ENCODE measurements at regions not wholly inside any gene's neighbourhood (a gene's known extent, or its start where the extent isn't known, plus 50 kb on each side); places are given as distances from the start of the nearest gene placed in this dataset.

GRCh38 chr1:30104551-30104950, 618.8 kb downstream of the MATN1 start:
- TF ChIP-seq CTCF (IDR thresholded peaks at IDR 0.05; ENCODE audit: borderline replicate concordance, insufficient read depth, low read depth, low read length): no peak
- H3K4me3 ChIP-seq (ENCODE audit: low read depth, low read length): no peak overlapping the region

DNA sequence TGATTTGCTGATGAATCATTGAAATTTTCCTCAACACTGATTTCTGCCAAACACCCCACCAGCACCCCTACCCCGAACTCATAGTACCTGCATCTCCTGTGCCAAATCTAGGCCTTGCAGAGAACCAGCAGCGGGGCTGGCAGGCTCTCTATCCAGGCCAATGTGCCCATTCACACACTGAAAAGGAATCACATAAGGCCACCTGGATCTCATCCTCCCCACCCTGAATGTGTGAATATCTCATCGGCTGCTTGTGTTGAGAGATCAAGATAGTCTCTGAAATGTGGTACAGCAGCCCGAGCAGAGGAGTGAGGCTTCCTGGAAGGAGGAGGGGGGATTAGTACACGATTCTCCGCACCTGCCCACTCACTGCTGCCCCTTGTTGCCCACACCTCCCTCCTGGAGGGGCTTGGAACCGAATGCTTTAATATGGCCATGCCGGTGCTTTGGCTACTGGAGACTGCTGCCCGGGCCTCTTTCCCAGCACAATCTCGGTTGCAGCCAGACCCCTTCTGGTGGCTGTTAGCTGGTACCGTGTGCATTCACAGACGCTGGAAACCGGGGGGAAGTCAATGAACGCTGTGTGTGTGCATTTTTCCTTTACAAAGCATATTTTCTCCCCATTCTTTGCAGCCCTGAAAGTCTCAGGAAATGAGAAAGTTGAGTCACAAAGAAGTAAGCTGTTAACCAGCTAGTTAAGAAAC, 619.5 kb downstream of the MATN1 start:
- no peak overlapping the region for H3K4me3 ChIP-seq (ENCODE audit: low read depth, low read length)
- TF ChIP-seq CTCF (IDR thresholded peaks at IDR 0.05; ENCODE audit: borderline replicate concordance, insufficient read depth, low read depth, low read length): no peak

- TF ChIP-seq CTCF (IDR thresholded peaks at IDR 0.05; ENCODE audit: borderline replicate concordance, insufficient read depth, low read depth, low read length): no peak
- no peak overlapping the region for H3K4me3 ChIP-seq (ENCODE audit: low read depth, low read length)
Observed at GRCh38 chr1:30102605-30103004, 620.8 kb downstream of the MATN1 start.

DNA sequence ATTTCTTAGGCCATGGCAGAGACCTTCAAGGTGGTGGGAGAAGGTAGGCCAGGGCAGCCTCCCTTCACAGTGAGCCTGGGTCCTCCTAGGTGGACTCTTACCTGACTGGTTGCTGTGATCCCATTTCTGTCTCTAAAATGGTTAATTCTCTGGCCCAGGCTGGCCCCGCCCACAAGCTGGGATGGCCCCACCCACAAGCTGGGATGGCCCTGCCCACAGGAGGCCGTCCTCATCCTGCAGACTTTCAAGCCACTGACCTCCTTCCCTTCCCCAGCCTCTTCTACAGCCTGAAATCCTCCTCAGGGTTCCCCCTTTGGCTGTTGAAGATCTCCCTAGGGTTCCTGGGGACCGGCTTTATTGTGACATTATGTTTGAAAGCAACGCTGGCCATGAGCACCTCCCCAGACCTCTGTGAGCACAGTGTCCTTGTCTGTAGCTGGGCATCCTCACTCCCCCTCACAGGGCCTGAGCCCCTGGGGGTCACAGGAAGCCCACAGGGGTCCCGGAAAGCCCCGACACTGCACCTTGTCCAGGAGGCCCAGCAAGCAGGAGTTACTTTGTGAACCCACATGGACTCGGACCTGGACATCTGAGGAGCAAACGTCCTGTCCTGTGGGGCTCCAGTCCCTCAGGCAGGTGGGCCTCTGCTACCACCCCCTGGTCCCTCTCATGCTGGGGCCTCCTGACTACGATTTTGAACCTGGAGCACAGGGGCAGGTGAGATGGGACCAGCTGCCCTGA, 621.7 kb downstream of the MATN1 start:
- no peak overlapping the region for H3K4me3 ChIP-seq (ENCODE audit: low read depth, low read length)
- TF ChIP-seq CTCF (IDR thresholded peaks at IDR 0.05; ENCODE audit: borderline replicate concordance, insufficient read depth, low read depth, low read length): no peak

DNA sequence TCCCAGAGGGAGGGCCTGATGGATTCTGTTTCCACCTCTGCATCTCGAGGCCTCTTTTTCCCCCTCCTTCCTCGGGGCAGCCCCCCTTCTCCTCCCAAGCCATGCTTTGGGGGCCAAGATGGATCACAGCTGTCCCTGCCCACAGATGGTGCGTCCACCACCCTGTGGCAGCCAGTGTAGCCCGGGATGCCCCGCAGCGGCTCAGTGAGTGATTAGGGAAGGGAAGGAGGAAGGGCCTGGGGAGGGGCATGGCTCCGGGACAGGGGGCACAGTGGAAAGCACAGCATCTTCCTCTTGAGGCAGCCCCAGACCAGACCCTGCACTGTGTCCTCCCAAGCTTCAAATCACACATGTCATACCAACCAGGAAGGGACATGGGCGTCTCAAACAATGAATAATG, 622.4 kb downstream of the MATN1 start:
- no peak overlapping the region for H3K4me3 ChIP-seq (ENCODE audit: low read depth, low read length)
- no peak for TF ChIP-seq CTCF (IDR thresholded peaks at IDR 0.05; ENCODE audit: borderline replicate concordance, insufficient read depth, low read depth, low read length)

DNA sequence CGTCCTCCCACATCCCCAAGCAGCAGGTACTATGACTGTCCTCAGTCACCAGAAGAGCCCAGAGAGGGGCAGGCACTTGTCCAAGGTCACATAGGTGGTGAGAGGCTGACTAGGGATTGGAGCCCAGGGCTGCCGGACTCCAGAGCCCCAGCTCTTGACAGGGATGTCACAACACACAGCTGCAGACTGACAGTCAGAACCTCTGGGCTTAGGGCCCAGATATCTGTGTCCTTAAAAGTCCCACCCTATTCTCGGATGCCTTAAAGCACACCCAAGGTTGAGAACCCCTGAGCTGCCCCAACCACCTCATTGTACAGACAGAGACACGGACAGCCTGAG, 622.9 kb downstream of the MATN1 start:
- TF ChIP-seq CTCF (IDR thresholded peaks at IDR 0.05; ENCODE audit: borderline replicate concordance, insufficient read depth, low read depth, low read length): no peak
- no peak overlapping the region for H3K4me3 ChIP-seq (ENCODE audit: low read depth, low read length)

Data from GM12875 (cell line).